Activated CD4-positive, alpha-beta memory T cell treated with anti-CD3 and anti-CD28 coated beads, Interleukin-2, amount 10 ng/mL, durations not matched to agents 7 days and 5 days (primary cell): ENCODE measurements at regions not wholly inside any gene's neighbourhood (a gene's known extent, or its start where the extent isn't known, plus 50 kb on each side); places are given as distances from the start of the nearest gene placed in this dataset.
"Not testable (repeated sequence)": the region's sequence is repeated elsewhere in the genome, so short reads cannot be mapped to it uniquely, and the experiment has no call there.

Source experiments
- CTCF ChIA-PET: fragments of 350-600 bp; sonication (Branson Sonifier 250); formaldehyde crosslinking; loops from one replicate; lab custom pipeline; 2021; ENCODE audit warnings: antibody characterized with exemption, inconsistent platforms; lab: Charles Lee
- POLR2A ChIA-PET: fragments of 350-600 bp; sonication (Branson Sonifier 250); formaldehyde crosslinking; loops from one replicate; lab custom pipeline; 2021; ENCODE audit warnings: antibody characterized with exemption; lab: Charles Lee
- DNase-seq: peaks from one replicate; pipeline ENCODE4 v3.0.0-alpha.2; 2020
- H3K27ac Mint-ChIP-seq: one replicate; pipeline ENCODE4 v1.8.0; 2021; ENCODE audit warnings: mild to moderate bottlenecking, mixed read lengths
- H3K27me3 Mint-ChIP-seq: one replicate; pipeline ENCODE4 v1.8.0; 2021; ENCODE audit warnings: mixed read lengths
- H3K36me3 Mint-ChIP-seq: one replicate; pipeline ENCODE4 v1.8.0; 2021; ENCODE audit warnings: low read depth, mixed read lengths
- H3K4me1 Mint-ChIP-seq: one replicate; pipeline ENCODE4 v1.8.0; 2021; ENCODE audit warnings: mixed read lengths
- H3K4me3 Mint-ChIP-seq: one replicate; pipeline ENCODE4 v1.8.0; 2021; ENCODE audit warnings: mild to moderate bottlenecking, mixed read lengths
- H3K9me3 Mint-ChIP-seq: one replicate; pipeline ENCODE4 v1.8.0; 2021; ENCODE audit warnings: mixed read lengths

DNA sequence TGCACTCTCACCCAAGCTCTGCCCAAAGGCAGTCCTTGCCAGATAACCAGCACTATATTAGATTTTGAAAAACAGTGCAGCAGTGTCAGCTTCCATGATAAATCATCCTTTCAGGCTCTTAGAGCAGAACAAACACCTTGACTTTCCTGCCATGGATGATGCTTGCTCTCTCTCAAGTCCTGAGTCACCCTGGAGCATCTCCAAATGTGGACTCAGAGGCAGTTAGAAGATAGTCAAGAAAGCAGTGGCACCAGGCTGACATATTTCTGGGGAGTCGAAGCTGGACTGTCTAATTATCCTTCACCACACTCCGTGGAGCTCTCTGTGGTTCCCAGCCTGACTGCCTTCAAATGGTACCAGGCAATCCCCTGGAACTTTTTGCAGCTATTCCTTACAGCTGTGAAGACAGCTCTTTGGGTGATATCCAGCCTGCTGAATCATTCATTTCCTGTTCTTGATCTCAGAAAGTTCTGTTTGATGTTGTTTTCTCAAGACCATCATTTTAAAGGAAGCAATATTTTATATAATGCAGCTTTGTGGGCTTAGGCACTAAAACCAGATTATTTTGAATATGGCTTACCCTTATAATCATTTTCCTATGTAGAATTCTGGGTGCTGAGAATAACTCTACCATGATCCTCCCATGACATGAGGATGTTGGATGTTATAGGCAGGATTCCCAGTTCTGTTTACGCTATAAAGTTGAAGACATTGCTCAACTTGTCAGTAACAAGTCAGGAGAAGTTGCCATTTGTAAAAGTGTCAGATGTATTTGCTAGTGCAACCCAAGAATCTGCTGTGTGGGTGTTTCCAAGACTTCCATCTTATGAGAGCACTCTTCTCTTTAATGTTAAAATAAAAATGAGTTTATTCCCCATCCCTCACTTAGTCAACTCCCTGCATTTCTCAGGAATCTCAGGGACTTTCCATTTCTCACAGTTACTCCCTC, 233.8 kb downstream of the C7orf25 start:
- POLR2A ChIA-PET, result no interaction called here

GRCh38 chr7:42674541-42674940, 237.3 kb downstream of the C7orf25 start:
- DNase-seq, result no peak
- H3K4me3 Mint-ChIP-seq, result no peak overlapping the region
- H3K27ac Mint-ChIP-seq, result no peak overlapping the region
- no peaks in the 10 kb centered on the region for H3K36me3 Mint-ChIP-seq
- ChIA-PET CTCF (no interaction called here), POLR2A (no interaction called here)
- H3K27me3 Mint-ChIP-seq, result no peaks in the 10 kb centered on the region
- H3K9me3 Mint-ChIP-seq, result no peaks in the 10 kb centered on the region
- no peaks in the 10 kb centered on the region for H3K4me1 Mint-ChIP-seq

More for the DNA sequence above, 233.8 kb downstream of the C7orf25 start:
- Mint-ChIP-seq H3K4me3 (no peak overlapping the region), H3K36me3 (no peaks in the 10 kb centered on the region), H3K4me1 (no peaks in the 10 kb centered on the region), H3K27ac (no peak overlapping the region), H3K9me3 (no peaks in the 10 kb centered on the region), H3K27me3 (no peaks in the 10 kb centered on the region)
- CTCF ChIA-PET, result no interaction called here
- no peak for DNase-seq

DNA sequence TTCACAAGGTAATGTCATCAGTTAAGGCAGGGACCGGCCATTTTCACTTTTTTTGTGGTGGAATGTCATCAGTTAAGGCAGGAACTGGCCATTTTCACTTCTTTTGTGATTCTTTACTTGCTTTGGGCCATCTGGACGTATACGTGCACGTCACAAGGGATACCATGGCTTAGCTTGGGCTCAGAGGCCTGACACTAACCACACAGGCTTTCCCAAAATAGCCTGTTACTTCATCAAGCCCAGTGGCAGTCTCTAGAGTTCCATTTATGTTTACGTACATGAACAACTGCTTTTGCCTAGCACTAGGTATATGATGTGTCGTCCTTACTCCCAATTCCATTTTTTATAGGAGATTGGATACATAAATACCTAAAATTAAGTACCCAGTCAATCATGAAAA, 237.9 kb downstream of the C7orf25 start:
- Mint-ChIP-seq H3K27me3 (no peaks in the 10 kb centered on the region), H3K4me1 (no peaks in the 10 kb centered on the region), H3K36me3 (no peaks in the 10 kb centered on the region), H3K27ac (no peak overlapping the region), H3K9me3 (no peaks in the 10 kb centered on the region), H3K4me3 (no peak overlapping the region)
- DNase-seq, result no peak
- ChIA-PET POLR2A (no interaction called here), CTCF (no interaction called here)

GRCh38 chr7:42672339-42672999, 239.4 kb downstream of the C7orf25 start:
- DNase-seq, result no peak
- H3K4me3 Mint-ChIP-seq, result no peak overlapping the region
- H3K9me3 Mint-ChIP-seq, result peaks cover 3% of the 10 kb centered on the region
- ChIA-PET CTCF (no interaction called here), POLR2A (no interaction called here)
- H3K27ac Mint-ChIP-seq, result no peak overlapping the region
- H3K27me3 Mint-ChIP-seq, result no peaks in the 10 kb centered on the region
- H3K36me3 Mint-ChIP-seq, result no peaks in the 10 kb centered on the region
- H3K4me1 Mint-ChIP-seq, result no peaks in the 10 kb centered on the region

DNA sequence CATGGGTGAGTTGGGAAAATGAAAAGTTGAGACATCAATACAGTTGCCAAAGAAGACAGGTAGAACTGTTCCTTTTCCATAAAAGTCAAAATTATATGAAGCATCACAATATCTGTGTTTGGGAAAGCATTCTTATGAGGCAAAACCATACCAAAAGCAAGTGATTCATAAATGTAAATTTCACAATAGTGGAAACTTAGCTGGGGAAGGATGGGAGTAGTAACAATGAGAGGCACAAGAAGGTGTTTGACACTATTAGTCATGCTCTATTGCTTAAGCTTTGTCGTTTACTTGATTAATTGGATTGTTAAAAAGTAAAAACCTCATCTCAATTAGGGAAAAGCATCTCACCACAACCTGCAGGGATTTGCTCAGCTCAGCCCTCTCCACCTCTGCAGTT, 240.2 kb downstream of the C7orf25 start:
- Mint-ChIP-seq H3K9me3 (peaks cover 10% of the 10 kb centered on the region), H3K27ac (no peak overlapping the region), H3K36me3 (no peaks in the 10 kb centered on the region), H3K4me1 (no peaks in the 10 kb centered on the region), H3K4me3 (no peak overlapping the region), H3K27me3 (no peaks in the 10 kb centered on the region)
- ChIA-PET CTCF (no interaction called here), POLR2A (no interaction called here)
- no peak for DNase-seq

DNA sequence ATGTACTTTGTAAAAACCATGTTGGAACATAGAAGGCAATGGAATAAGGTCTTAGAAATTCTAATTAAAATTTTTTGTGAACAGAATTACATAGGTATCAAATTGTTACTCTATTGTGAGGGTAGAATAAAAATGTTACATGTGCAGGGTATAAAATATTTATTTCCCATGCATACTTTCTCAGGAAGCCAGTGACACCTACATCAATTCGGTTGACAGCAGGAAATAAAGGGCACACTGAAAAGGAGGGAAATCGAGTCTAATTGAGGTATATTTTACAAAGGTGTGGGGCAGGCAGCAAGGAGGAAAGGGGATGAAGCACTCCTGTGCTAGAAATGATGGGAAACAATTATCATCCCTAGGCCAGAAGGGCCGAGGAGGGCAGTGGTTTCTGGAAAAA, 244.9 kb downstream of the C7orf25 start:
- Mint-ChIP-seq H3K36me3 (no peaks in the 10 kb centered on the region), H3K27me3 (no peaks in the 10 kb centered on the region), H3K27ac (no peak overlapping the region), H3K9me3 (peaks cover 12% of the 10 kb centered on the region), H3K4me1 (no peaks in the 10 kb centered on the region), H3K4me3 (no peak overlapping the region)
- ChIA-PET CTCF (no interaction called here), POLR2A (no interaction called here)
- DNase-seq, result no peak

- Mint-ChIP-seq H3K4me3 (no peak overlapping the region), H3K27me3 (no peaks in the 10 kb centered on the region), H3K9me3 (peaks cover 12% of the 10 kb centered on the region), H3K27ac (no peak overlapping the region), H3K36me3 (no peaks in the 10 kb centered on the region), H3K4me1 (no peaks in the 10 kb centered on the region)
- DNase-seq, result no peak
- ChIA-PET CTCF (no interaction called here), POLR2A (no interaction called here)
Observed at GRCh38 chr7:42662862-42663261, 249.0 kb downstream of the C7orf25 start.

- Mint-ChIP-seq H3K36me3 (no peaks in the 10 kb centered on the region), H3K4me3 (no peak overlapping the region), H3K27me3 (no peaks in the 10 kb centered on the region), H3K4me1 (no peaks in the 10 kb centered on the region), H3K9me3 (no peaks in the 10 kb centered on the region), H3K27ac (no peak overlapping the region)
- no peak for DNase-seq
- ChIA-PET CTCF (no interaction called here), POLR2A (no interaction called here)
Observed at GRCh38 chr7:42661312-42661711, 250.6 kb downstream of the C7orf25 start.

- DNase-seq, result no peak
- ChIA-PET POLR2A (no interaction called here), CTCF (no interaction called here)
- no peak overlapping the region for H3K4me3 Mint-ChIP-seq
- H3K27ac Mint-ChIP-seq, result no peak overlapping the region
- H3K36me3 Mint-ChIP-seq, result no peaks in the 10 kb centered on the region
- no peaks in the 10 kb centered on the region for H3K9me3 Mint-ChIP-seq
- H3K27me3 Mint-ChIP-seq, result no peaks in the 10 kb centered on the region
- H3K4me1 Mint-ChIP-seq, result no peaks in the 10 kb centered on the region
Observed at GRCh38 chr7:42650701-42651100, 261.2 kb downstream of the C7orf25 start.

- no peaks in the 10 kb centered on the region for H3K9me3 Mint-ChIP-seq
- H3K4me3 Mint-ChIP-seq, result no peak overlapping the region
- no peaks in the 10 kb centered on the region for H3K4me1 Mint-ChIP-seq
- POLR2A ChIA-PET, result no interaction called here
- H3K36me3 Mint-ChIP-seq, result no peaks in the 10 kb centered on the region
- H3K27me3 Mint-ChIP-seq, result no peaks in the 10 kb centered on the region
- CTCF ChIA-PET, result no interaction called here
- H3K27ac Mint-ChIP-seq, result no peak overlapping the region
- no peak for DNase-seq
Observed at GRCh38 chr7:42650171-42650570, 261.7 kb downstream of the C7orf25 start.

- ChIA-PET POLR2A (no interaction called here), CTCF (no interaction called here)
- Mint-ChIP-seq H3K9me3 (no peaks in the 10 kb centered on the region), H3K27ac (no peak overlapping the region), H3K27me3 (no peaks in the 10 kb centered on the region), H3K36me3 (no peaks in the 10 kb centered on the region), H3K4me3 (no peak overlapping the region), H3K4me1 (no peaks in the 10 kb centered on the region)
- no peak for DNase-seq
Observed at GRCh38 chr7:42645906-42646305, 266.0 kb downstream of the C7orf25 start.

DNA sequence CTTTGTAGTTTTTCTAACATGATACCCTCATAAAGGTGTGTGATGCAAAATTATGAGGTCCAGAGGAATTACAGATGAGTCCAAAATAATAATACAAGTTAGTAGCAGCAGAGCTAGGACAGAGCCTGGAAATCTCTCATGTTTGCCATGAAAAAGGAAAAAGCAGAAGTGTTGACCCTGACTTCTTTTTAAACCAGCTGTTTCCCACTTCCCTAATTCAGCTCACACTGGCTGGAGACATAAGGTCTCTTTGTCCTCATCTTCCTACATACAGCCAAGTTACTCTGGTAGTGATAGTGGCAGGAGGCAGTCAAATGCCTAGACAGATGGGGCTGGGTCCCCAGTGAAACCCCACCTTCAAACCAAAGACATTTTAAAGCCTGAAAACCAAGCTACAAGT, 269.2 kb downstream of the C7orf25 start:
- Mint-ChIP-seq H3K4me1 (no peaks in the 10 kb centered on the region), H3K27ac (no peak overlapping the region), H3K9me3 (no peaks in the 10 kb centered on the region), H3K36me3 (no peaks in the 10 kb centered on the region), H3K27me3 (no peaks in the 10 kb centered on the region), H3K4me3 (no peak overlapping the region)
- POLR2A ChIA-PET, result no interaction called here
- DNase-seq, result no peak
- CTCF ChIA-PET, result no interaction called here

- Mint-ChIP-seq H3K9me3 (no peaks in the 10 kb centered on the region), H3K36me3 (no peaks in the 10 kb centered on the region), H3K27ac (no peak overlapping the region), H3K4me1 (no peaks in the 10 kb centered on the region), H3K4me3 (no peak overlapping the region), H3K27me3 (no peaks in the 10 kb centered on the region)
- DNase-seq, result no peak
- ChIA-PET POLR2A (no interaction called here), CTCF (no interaction called here)
Observed at GRCh38 chr7:42639930-42640329, 271.9 kb downstream of the C7orf25 start.

DNA sequence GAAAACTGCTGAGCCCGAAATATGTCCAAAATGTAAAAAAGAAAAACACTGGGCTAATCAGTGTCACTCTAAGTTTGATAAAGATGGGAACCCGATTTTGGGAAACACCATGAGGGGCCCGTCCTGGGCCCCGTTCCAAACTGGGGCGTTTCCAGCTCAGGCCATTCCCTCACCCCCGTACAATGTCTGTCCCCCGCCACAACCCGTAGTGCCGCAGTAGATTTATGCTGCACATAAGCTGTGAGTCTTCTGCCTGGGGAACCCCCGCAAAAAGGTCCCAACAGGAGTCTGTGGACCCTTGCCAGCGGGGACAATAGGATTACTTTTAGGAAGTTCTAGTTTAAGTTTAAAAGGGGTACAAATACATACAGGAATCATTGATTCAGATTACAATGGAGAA, 275.5 kb downstream of the C7orf25 start:
- H3K4me1 Mint-ChIP-seq, H3K4me3 Mint-ChIP-seq, H3K9me3 Mint-ChIP-seq, CTCF ChIA-PET, H3K36me3 Mint-ChIP-seq, H3K27ac Mint-ChIP-seq, DNase-seq, H3K27me3 Mint-ChIP-seq, POLR2A ChIA-PET: not testable (repeated sequence)
